Mesodermal cell (in vitro differentiated cells): ENCODE measurements at regions not wholly inside any gene's neighbourhood (a gene's known extent, or its start where the extent isn't known, plus 50 kb on each side); places are given as distances from the start of the nearest gene placed in this dataset.
"Not testable (repeated sequence)": the region's sequence is repeated elsewhere in the genome, so short reads cannot be mapped to it uniquely, and the experiment has no call there.

ENCODE experiments used
- H3K27ac ChIP-seq: 2 replicates; pipeline ENCODE4 v1.7.0; 2013; ENCODE audit warnings: mild to moderate bottlenecking, low read depth, low read length, moderate library complexity; ENCODE audit not compliant: severe bottlenecking
- H3K36me3 ChIP-seq: 2 replicates; pipeline ENCODE4 v1.7.1; 2013; ENCODE audit warnings: mild to moderate bottlenecking, low read length, moderate library complexity; ENCODE audit not compliant: control insufficient read depth, insufficient read depth
- H3K4me1 ChIP-seq: one replicate; pipeline ENCODE4 v1.7.1; 2013; ENCODE audit warnings: mild to moderate bottlenecking, low read length; ENCODE audit not compliant: insufficient read depth, control insufficient read depth, poor library complexity, severe bottlenecking
- H3K4me3 ChIP-seq: 2 replicates; pipeline ENCODE4 v1.7.0; 2013; ENCODE audit warnings: low read length, control low read depth, mild to moderate bottlenecking; ENCODE audit not compliant: insufficient read depth, poor library complexity, severe bottlenecking; ENCODE audit errors: extremely low read depth
- H3K9me3 ChIP-seq: 2 replicates; pipeline ENCODE4 v1.7.1; 2013; ENCODE audit warnings: mild to moderate bottlenecking, low read length, moderate library complexity; ENCODE audit not compliant: control insufficient read depth
- WGBS, 2 experiments: methylation state at CpG; one replicate each; pipeline ENCODE4 v1.1.5; 2013; ENCODE audit warnings: missing lambda C conversion rate in 2 of 2; ENCODE audit not compliant: insufficient coverage in 2 of 2; 5-methylcytosine and 5-hydroxymethylcytosine counted together

GRCh38 chr16:29190553-29191431 is 205.9 kb downstream of the LAT start:
- not testable (repeated sequence) for H3K4me1 ChIP-seq, H3K4me3 ChIP-seq, H3K27ac ChIP-seq, H3K36me3 ChIP-seq, H3K9me3 ChIP-seq
- 94 to 100% methylated on average over 3 to 7 of the region's 19 CpGs for WGBS, 2 experiments

DNA sequence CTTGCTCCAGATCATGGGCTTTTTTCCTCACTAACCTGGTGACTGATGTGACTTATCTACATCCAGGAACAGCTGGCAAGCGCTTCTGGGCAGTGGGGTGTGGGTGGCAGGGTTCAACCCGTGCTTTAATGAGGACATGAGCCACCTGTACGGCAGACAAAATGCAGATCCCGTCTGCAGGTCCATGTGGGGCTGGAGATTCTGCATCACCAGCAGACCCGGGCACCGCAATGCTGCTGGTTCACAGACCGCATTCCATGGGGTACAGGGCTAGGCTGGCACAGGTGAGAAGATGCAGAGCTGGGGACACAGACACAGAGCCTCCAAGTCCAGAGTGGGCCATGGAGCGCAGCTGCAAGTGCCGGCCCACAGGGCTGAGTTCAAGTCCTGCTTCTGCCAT is 204.0 kb downstream of the LAT start:
- H3K4me3 ChIP-seq, H3K4me1 ChIP-seq, H3K36me3 ChIP-seq, H3K27ac ChIP-seq, H3K9me3 ChIP-seq: not testable (repeated sequence)
- WGBS, 2 experiments = 97 to 98% methylated on average over 7 of the region's 9 CpGs

- not testable (repeated sequence) for H3K9me3 ChIP-seq, H3K4me3 ChIP-seq, H3K27ac ChIP-seq, H3K4me1 ChIP-seq, H3K36me3 ChIP-seq
- WGBS, 2 experiments = 87 to 92% methylated on average over 18 to 25 of the region's 35 CpGs
Measured at GRCh38 chr16:29186306-29187220, 201.7 kb downstream of the LAT start.

GRCh38 chr16:29185872-29186271 is 201.0 kb downstream of the LAT start:
- H3K9me3 ChIP-seq, H3K4me1 ChIP-seq, H3K36me3 ChIP-seq, H3K27ac ChIP-seq, H3K4me3 ChIP-seq: not testable (repeated sequence)
- 96% methylated on average over 3 of the region's 9 CpGs; no CpG with 5 or more reads in 1 of the 2 experiments for WGBS, 2 experiments

- H3K9me3 ChIP-seq, H3K4me3 ChIP-seq, H3K27ac ChIP-seq, H3K36me3 ChIP-seq, H3K4me1 ChIP-seq: not testable (repeated sequence)
- 93 to 94% methylated on average over 22 to 29 of the region's 41 CpGs for WGBS, 2 experiments
Measured at GRCh38 chr16:29184738-29185438, 200.0 kb downstream of the LAT start.

GRCh38 chr16:29182940-29183868 is 198.4 kb downstream of the LAT start:
- WGBS, 2 experiments = 92 to 93% methylated on average over 10 to 20 of the region's 25 CpGs
- H3K4me1 ChIP-seq, H3K36me3 ChIP-seq, H3K4me3 ChIP-seq, H3K27ac ChIP-seq, H3K9me3 ChIP-seq: not testable (repeated sequence)

DNA sequence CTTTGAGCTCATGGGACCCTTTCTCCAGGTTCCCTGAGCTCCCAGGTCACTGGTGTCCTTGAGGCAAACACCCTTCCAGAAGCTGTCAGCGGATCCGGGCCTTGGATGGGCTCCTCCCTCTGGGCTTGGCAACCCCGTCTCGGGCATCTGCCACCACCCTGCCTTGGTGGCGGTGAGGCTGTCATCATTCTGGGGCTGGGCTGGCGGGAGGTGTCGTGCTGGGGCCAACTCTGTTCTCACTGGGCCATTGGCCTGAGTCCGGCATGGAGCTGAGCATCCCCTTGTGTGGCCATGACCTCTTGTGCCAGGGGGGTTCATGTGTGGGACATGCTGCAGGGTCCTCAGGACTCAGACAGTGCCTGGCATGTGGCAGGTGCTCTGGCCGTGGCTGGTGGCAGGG is 197.6 kb downstream of the LAT start:
- Histone ChIP-seq H3K36me3 (no peaks in the 10 kb centered on the region), H3K4me3 (no peak overlapping the region), H3K4me1 (no peaks in the 10 kb centered on the region), H3K27ac (no peak overlapping the region), H3K9me3 (no peaks in the 10 kb centered on the region)
- WGBS, 2 experiments = 87 to 96% methylated on average over 7 to 8 of the region's 9 CpGs

DNA sequence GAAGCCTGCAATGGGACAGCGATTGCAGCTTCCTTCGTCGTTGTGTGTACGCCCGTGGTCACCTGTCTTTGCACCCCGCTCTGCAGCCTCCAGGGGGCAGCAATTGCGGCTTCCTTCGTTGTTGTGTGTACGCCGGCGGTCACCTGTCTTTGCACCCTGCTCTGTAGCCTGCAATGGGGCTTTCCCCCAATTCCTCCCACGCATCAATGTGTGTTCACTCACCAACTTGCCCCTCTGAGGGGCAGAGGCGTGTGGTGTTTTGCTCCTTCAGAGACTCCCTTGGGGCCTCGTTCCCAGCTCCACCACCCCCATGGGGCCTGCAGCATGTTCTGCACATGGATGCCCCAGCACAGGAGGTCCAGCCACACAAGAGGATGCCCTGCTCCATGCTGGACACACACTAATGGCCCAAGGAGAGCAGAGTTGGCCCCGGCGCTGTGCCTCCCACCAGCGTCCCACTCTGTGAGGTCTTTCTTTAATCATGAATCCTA is 197.1 kb downstream of the LAT start:
- not testable (repeated sequence) for H3K4me1 ChIP-seq, H3K36me3 ChIP-seq, H3K9me3 ChIP-seq, H3K27ac ChIP-seq, H3K4me3 ChIP-seq
- 75 to 79% methylated on average over 9 to 12 of the region's 17 CpGs for WGBS, 2 experiments

DNA sequence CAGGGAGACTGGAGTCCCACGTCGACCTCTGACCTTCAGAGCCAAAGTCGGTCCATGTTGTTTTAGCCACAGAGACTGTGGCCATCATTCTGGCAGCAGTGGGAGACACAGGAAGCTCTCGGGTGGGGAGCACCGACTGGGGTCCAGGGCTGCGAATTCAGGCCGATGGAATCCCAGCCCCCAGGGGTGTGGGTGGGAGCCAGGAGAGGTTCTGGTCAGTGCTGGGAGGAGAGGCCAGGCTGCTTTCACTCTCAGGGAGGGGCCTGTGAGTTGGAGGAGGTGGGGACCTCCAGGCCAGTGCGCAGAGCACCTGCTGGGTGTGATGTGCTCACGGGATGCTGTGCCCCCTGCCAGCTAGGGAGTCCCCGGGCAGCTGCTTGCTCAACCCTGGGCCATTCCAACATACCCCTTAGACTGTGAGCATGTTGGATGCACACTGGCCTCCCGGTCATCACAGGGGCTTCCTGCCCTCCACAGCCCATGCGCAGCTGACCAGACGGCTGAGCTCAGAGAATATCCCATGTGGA is 196.5 kb downstream of the LAT start:
- H3K36me3 ChIP-seq, H3K9me3 ChIP-seq, H3K27ac ChIP-seq, H3K4me1 ChIP-seq, H3K4me3 ChIP-seq: not testable (repeated sequence)
- 96% methylated on average over 8 to 11 of the region's 13 CpGs for WGBS, 2 experiments
